HG03159 (cell line): ENCODE measurements at regions not wholly inside any gene's neighbourhood (a gene's known extent, or its start where the extent isn't known, plus 50 kb on each side); places are given as distances from the start of the nearest gene placed in this dataset.
"Not testable (repeated sequence)": the region's sequence is repeated elsewhere in the genome, so short reads cannot be mapped to it uniquely, and the experiment has no call there.

ENCODE experiments used
- ATAC-seq: cut with Tn5 transposase; IDR thresholded peaks from one replicate; pipeline ENCODE4 v1.9.1; 2021; ENCODE audit warnings: mild to moderate bottlenecking, moderate library complexity; ENCODE audit not compliant: unreplicated experiment

DNA sequence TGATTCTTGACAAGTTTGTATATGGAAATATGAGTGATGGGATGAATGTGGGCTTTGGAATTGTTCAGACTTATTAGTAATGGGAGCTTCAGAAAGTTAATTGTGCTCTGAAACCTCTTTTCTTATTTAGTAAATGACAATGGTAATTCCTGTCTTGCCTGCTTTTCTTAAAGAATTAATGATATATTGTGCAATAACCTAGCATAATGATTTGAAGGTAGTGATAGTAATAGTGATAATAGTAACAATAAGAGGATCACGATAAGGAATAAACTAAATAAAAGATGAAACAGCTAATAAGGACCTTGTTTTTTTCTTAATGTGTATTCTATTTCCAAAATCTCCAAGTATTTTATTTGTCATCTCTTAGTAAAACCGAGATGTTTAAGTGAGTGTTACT, 245.0 kb upstream of the CPHXL start:
- ATAC-seq = no peak

DNA sequence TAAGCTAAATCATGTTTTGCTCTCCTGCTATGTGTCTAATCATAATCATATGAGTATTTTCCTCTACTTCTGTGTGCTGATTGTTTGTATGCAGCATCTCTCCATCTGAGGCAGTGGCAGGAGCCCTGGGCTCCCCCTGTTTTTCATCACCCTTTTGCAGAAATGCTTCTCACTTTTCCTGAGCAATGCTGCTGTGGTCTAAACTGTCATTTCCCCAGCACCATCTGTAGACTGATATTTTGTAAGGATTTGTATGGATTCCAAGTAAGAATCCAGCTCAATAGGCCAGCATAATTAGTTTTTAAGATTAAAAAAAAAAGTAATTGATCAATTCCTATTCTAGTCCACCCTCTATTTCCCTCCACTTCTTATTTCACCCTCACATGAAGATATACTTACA, 257.0 kb upstream of the CPHXL start:
- no peak for ATAC-seq

DNA sequence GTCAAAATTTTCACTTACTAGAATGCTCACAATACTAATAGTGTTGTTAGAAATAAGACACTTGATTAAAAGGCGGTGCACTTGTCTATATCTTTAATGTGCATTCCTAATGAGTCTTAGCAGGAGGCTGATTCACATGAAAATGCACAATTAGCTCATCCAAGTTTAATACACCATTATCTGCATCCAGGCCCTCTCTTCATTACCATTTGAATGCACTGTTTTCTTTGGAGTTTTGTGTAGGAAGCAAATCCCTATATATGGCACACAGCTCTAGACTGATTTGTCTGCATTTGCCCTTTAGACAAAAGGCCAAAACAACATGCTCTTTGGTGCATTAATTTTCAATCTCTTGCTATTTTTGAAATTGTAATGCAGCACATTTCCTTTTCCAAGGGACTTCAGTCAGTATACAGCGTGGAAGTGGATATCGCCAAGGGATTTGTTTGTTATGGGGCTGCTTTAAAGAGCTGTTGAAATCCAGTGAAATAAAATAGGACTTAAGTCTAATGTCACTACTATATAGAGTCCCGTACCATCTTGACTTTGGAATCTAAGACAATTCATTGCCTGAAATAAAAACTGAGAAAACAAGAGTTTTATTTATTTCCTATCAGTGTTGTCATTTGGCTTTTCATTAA, 257.6 kb upstream of the CPHXL start:
- no peak for ATAC-seq

DNA sequence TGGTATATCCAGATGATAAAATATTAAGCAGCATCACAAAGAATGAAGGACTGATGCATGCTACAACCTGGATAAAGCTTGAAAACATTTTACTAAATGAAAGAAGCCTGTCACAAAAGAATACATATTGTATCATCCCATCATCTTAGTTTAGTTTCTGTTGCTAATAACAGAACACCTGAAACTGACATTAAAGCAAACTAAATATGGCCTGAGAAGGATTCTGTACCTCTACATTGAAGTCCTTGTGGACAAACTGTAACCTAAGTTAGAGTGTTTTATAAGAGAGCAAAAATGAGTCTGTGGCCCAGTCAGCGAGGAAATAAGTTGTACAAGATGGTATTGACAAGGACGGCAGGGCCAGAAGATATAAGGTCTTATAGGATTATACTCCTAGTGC, 261.0 kb upstream of the CPHXL start:
- ATAC-seq = no peak

DNA sequence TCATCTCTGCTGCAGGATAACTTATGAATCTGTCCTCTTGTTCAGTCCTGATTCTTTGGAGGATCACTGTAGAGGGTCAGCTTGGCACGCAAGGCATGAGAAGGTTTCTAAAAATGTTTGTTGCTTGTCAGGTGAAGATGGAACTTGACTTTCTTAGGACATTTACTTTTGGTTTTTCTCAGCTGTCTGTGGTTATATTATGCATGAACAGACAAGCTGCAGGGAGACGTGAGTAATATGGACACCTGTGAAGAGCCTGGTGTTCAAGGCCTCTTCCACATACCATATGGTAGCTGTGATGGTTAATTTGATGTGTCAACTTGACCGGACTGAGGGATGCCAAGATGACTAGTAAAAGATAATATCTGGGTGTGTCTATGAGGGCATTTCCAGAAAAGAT, 270.2 kb upstream of the CPHXL start:
- ATAC-seq = no peak

DNA sequence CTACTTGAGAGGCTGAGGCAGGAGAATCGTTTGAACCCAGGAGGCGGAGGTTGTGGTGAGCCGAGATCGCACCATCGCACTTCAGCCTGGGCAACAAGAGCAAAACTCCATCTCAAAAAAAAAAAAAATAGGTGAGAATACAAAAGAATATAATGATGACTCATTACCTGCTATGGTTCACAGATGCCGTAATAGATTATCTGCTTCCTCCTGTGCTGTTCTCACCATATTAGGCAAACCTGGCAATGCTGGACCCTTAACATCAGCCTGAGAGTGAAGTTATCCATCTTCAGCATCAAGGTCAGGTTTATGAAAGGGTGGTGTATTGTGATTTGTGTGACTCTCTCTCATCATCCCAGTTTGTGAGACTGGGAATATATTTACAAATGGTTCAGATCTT, 271.3 kb upstream of the CPHXL start:
- no peak for ATAC-seq

DNA sequence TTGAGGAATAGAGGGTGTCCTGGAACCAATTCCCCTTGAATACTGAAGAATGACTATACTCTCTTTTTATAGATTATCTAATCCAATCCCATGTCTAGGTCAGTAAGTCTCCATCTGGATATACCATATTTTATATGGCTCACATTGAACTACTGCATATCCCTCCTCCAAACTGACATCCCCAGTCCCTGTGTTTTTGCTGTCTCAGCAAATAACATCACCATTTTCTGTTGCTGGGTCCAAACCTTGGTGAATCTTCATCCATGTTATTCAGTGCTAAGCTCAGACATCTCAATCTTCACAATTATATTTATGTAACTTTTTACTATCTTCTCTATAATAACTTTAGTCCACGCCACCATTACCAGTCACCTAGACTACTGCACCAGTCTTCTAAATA, 269.6 kb upstream of the CNTNAP4 start:
- no peak for ATAC-seq

DNA sequence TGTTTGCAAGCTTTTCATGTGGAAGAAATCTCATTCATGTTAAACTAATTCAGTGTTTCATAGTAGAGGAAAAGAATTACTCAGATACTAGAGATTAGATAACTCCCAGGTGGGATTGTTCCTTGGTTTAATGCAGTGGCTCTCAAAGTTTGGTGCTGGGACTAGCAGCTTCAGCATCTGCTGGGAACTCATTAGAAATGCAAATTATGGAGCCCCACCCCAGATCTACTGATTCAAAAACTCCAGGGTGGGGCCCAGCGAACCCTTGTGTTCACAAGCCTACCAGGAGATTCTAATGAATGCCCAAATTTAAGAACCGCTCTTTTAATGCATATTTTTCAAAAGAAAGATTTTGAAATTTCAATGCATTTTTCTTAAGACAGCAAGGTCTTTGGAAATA, 253.4 kb upstream of the CNTNAP4 start:
- ATAC-seq = no peak

DNA sequence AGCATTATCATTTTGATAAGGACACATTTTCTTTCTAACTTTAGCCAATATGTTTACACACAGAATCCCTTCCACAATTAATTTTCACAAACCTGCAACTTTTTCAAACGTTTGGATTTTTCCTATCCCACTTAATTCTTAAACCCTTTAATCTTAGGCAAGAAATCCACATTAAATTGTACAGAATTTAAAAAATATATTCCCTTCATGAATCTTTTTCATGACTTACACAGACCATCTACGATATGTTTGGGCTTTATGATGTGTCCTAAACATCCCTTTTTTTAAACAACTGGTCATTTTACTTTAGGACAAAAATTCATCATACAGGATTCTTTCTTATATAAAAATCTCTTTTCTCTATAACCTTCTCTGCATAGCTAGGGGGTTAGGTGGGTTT, 241.5 kb upstream of the CNTNAP4 start:
- ATAC-seq = no peak

DNA sequence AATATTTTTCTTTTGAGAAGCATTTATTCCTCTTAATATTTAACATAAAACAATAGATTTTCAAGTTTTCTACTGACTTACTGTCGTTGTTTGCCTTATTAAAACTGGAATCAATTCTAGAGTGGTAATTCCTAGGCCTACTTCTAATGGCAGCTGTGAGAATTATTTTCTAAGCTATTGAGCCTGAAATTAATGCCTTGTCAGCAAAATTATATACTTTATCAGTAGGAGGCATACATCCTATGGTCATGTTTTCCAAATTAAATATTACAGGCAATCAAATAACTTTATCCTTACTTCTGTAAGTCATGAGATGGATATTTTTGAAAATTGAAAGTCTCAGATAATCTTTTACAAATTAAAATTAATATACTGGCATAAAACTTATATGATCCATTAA, 239.1 kb upstream of the CNTNAP4 start:
- no peak for ATAC-seq

DNA sequence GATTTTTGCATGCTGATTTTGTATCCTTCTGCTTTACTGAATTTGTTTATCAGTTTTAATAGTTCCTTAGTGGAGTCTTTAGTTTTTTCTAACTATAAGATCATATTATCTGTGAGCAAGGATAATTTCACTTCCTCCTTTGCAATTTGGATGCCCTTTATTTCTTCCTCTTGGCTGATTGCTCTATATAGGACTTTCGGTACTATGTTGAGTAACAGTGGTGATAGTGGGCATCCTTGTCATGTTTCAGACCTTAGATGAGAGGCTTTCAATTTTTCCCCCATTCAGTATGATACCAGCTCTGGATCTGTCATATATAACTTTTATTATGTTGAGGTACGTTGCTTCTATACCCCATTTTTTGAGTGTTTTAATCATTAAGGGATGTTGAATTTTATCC, 224.5 kb upstream of the CNTNAP4 start:
- ATAC-seq = no peak

DNA sequence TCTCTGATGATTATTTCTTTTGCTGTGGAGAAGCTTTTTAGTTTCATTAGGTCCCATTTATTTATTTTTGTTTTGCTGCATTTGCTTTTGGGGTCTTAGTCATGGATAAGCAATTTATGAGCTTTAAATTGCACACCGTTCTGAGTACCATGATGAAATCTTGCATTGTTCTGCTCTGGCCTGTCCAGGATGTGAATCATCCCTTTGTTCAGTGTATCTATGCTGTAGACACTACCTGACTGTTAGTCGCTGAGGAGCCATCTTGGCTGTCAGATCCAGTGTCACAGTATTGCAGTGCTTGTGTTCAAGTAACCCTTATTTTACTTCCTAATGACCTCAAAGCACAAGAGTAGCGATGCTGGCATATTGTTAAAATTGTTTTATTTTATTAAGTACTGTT, 218.0 kb upstream of the CNTNAP4 start:
- no peak for ATAC-seq

DNA sequence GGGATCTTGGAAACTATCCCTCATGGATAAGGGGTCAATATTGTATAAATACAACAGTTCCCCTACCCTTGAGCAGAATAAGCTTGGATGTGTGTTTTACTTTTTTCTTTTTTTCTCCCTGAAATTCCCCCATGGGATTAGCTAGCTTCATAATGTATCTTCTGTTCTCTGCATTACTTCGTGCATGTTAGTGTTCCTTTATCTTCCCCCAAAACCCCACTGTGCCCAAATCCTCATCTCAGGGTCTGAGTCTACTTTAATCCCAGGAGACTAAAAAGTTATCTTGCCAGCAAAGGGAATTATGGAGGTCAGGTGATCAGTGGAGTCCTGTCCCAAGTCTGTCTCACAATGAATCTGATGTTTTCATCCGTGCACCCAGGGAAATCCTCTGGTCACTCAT, 217.5 kb upstream of the CNTNAP4 start:
- no peak for ATAC-seq

DNA sequence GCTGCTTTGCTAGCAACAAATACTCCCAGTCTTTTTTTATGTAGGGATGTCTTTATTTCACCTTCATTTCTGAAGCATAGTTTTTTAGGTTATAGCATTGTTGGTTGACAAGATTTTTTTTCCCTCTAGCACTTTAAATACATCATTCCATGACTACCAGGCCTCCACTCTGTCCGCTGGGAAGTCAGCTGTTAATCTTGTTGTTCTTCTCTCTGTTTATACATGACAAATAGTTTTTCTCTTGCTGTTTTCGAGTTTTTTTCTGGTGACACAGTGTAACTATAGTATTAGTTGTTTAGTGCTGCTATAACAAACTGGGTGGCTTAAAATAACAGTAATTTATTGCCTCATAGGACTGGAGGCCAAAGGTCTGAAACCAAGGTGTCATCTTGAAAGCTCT, 205.5 kb upstream of the CNTNAP4 start:
- no peak for ATAC-seq

DNA sequence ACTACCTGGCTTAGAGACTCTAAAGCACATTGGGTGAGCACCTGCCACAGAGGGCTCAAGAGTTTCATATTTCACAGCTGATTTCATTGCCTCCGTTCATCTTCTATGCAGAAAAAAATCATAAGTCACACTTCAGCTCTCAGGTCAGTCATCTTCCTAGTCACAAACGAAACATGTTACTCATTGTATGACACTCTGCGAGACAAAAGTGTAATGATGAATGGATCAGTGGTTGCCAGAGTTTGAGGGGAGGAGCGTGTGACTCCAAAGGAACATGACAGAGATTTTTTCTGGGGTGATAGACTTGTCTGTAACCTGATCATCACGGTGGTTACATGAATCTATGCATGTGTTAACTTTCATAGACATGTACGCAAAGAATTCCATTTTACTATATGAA, 195.2 kb upstream of the CNTNAP4 start:
- no peak for ATAC-seq

DNA sequence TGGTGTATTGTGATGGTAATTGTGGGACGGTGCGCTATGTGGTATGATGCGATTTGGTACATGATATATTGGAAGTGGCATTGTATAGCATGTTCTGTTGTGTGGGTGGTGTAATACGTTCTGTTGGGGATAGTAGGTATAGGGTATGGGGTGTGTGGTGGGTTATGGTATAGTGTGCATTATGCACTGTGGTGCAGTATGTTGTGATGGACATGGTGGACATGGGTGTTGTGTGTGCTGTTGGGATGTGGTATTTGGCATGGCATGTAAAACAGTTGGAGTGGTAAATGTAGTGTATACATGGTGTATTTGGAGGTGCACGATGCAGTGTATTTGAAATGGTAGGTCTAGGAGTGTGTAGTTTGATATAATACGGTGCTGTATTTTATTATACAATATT, 170.6 kb upstream of the CNTNAP4 start:
- ATAC-seq = no peak

DNA sequence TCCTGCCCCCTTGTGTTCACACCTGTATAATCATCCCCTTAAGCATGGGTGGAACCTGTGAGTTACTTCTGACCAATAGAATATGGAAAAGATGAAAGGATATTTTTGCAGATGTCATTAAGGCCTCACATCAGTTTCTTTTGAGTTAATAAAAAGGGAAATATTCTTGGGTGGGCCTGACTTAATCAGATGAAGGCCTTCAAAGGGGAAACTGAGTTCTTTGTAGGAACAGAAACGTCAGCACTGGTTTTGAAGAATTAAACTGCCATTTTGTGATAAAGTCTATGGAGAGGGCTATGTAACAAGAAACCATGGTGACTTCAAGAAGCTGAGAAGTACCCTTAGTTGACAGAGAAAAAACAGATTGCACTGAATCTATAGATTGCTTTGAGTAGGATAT, 168.7 kb upstream of the CNTNAP4 start:
- ATAC-seq = no peak

DNA sequence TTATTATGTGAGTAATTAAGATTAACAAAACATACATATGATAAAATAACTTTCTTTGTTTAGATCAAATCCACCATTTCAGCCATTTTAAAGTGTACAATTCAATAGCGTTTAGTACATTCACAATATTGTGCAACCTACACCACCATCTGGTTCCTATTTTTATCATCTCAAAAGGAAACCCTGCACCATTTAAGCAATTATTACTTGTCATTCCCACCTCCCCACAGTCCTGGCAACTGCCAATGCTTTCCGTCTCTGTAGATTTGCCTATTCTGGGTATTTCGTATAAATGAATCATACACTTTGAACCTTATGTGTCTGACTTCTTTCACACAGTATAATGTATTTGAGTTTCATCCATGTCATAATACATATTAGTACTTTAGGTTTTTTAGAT, 162.5 kb upstream of the CNTNAP4 start:
- no peak for ATAC-seq

DNA sequence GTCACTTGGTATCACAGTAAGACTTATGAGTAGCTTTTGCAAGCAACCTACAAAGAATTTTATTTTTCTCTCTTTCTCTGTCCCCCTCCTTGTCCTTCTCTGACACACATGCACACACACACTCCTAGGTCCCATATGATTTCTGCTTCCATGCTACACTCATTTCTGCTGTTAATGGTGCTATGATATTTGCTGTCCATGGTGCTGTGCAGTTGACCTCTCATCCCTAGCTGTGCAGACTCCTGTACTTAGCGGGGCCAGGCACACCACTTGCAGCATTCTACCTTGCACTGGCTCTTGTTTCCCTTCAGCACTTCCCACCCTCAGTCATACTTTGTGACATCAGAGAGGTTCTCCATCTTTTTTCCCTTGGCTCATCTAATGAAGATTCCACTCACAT, 158.9 kb upstream of the CNTNAP4 start:
- no peak for ATAC-seq

DNA sequence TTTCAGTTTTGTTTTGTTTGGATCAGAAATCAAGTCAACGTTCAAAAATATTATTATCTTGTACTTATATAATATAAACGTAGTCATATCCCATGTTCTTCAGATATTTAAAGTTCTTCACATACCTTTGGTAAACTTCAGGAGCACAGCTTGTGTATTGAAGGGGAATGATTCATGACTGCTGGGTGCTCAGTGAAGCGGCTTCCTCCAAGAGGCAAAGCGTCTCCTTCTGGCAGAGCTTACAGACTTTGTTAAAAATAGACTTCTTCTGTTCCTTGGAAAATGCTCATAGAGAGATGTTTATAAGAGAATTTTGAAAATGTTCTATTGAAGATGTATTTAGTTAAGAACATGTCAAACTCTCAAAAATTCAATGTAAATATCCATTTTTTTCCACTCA, 155.6 kb upstream of the CNTNAP4 start:
- no peak for ATAC-seq

DNA sequence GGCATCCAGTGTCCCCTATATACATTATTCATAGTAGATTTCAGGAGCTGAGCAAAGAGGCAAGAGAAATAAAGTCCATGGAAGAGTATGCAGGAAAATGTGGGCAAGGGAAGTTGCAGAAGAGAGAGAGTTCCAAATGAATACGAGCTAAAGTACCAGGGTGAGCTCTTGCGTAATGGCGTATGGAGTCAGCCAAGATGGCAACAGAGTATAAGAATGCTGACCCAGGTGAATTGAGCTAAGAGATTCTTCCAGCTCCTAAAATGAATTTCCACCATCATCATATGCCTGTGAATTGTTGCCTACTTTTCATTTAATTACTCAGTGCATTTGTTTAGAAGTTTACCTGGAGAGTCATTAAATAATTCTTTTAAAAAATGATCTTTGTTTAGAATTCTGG, 153.2 kb upstream of the CNTNAP4 start:
- no peak for ATAC-seq

DNA sequence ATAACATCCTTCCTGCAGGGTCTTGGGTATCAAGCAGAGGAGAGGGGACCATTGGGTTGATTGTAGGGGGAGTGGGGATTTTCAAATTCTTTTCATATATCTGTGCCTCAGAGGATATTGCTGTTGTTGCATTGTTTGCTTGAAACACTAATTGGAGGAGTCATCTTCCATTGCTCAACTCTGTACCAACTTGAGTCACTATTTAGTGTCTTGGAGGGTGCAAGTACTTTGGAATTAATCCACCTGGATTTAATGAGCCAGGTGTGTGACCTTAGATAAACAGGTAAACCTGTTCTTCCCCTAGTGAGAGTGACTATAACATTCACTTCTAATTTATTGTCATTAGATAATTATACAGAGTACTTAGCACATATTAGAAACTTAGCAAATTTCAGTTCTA, 151.3 kb upstream of the CNTNAP4 start:
- no peak for ATAC-seq

DNA sequence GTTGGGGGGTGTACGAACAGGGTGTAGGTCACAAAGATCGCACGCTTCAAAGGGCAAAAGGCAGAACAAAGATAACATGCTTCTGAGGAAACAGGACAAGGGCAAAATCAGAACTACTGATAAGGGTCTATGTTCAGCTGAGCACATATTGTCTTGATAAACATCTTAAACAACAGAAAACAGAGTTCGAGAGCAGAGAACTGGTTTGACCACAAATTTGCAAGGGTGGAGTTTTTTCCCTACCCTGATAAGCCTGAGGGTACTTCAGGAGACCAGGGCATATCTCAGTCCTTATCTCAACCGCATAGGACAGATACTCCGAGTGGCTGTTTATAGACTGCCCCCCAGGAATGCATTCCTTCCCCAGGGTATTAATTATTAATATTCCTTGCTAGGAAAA, 139.1 kb upstream of the CNTNAP4 start:
- not testable (repeated sequence) for ATAC-seq

DNA sequence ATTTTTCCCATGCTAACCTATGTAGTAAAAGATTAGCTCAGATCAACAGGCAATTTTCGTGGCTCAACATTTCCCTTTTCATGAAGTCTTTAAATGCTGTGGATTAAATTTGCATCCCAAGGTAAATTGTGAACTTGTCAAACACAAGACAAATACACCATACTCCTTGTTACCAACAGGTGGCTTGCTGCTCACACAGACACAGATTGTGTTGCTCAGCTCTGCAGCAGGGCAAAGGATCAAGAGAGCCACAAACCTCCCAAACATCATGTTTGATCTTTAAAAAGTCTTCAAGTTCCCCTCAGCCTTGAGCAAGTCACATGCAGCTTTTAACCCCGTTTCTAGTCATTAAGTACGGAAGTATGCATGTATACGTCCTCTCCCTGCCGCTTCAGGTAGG, 119.6 kb upstream of the CNTNAP4 start:
- ATAC-seq = no peak
